ENCODE measurements at regions not wholly inside any gene's neighbourhood (a gene's known extent, or its start where the extent isn't known, plus 50 kb on each side); places are given as distances from the start of the nearest gene placed in this dataset.

DNA sequence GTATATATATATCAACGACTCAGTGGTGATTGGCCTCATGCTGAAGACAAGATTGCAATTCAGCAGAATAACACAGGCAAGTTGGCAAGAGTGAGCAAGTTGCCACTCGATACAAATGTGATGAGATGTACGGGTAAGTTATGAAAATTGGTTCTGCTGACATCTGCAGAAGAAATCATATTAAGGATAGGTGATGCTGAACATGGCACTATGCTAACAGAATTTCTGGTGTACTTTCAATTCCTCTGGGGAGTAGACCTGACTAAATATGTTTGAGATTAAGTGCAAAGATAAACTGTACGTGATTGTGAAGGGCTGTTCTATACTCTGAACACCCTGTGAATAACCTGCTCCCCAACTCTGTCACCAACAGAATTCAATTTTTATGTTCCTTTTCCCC, 758.2 kb downstream of the TBC1D32 start:
- ChIA-PET POLR2A (no interaction called here), CTCF (no interaction called here)
- 85% methylated on average over 2 of the region's 4 CpGs for WGBS (ENCODE audit: insufficient coverage)
- Mint-ChIP-seq H3K36me3 (no peaks in the 10 kb centered on the region), H3K27ac (no peak overlapping the region), H3K4me1 (no peaks in the 10 kb centered on the region), H3K27me3 (no peaks in the 10 kb centered on the region), H3K4me3 (no peak overlapping the region), H3K9me3 (peaks cover 0 to 3% (median 0%) of the 10 kb centered on the region in 3 donors)
- Histone ChIP-seq H3K27ac (ENCODE audit: low read length) (no peak overlapping the region), H3K36me3 (ENCODE audit: control insufficient read depth in 2 of 2, extremely low read depth in 1 of 2, insufficient read depth in 1 of 2, low read length in 1 of 2) (no peaks in the 10 kb centered on the region), H3K9me3 (no peaks in the 10 kb centered on the region), H3K27me3 (replicated peaks in 1 of 2; ENCODE audit: control insufficient read depth in 2 of 2, extremely low read depth in 1 of 2, insufficient read depth in 2 of 2, low read length in 1 of 2) (no peaks in the 10 kb centered on the region), H3K4me1 (ENCODE audit: control insufficient read depth in 1 of 2, extremely low read depth in 1 of 2, insufficient read depth in 2 of 2, low read length in 2 of 2) (no peaks in the 10 kb centered on the region), H3K4me3 (ENCODE audit: control insufficient read depth in 1 of 2, extremely low read depth in 1 of 2, low read length in 1 of 2) (no peak overlapping the region)
- no peak for DNase-seq
- ATAC-seq (replicated peaks in 1 of 4): no peak

GRCh38 chr6:120569714-120570113, 764.6 kb downstream of the TBC1D32 start:
- H3K4me3 ChIP-seq (ENCODE audit: control insufficient read depth in 1 of 2, extremely low read depth in 1 of 2, low read length in 1 of 2): no peak overlapping the region
- POLR2A ChIA-PET: no interaction called here
- H3K36me3 Mint-ChIP-seq: no peaks in the 10 kb centered on the region

GRCh38 chr6:120564779-120565178, 769.5 kb downstream of the TBC1D32 start:
- no peak for ATAC-seq (replicated peaks in 1 of 4)
- Mint-ChIP-seq H3K27ac (no peak overlapping the region), H3K4me1 (no peaks in the 10 kb centered on the region), H3K4me3 (no peak overlapping the region), H3K36me3 (no peaks in the 10 kb centered on the region), H3K27me3 (no peaks in the 10 kb centered on the region), H3K9me3 (peaks cover 5 to 12% (median 10%) of the 10 kb centered on the region in 3 donors)
- Histone ChIP-seq H3K9me3 (no peaks in the 10 kb centered on the region), H3K27me3 (replicated peaks in 1 of 2; ENCODE audit: control insufficient read depth in 2 of 2, extremely low read depth in 1 of 2, insufficient read depth in 2 of 2, low read length in 1 of 2) (peaks cover 0 to 2% of the 10 kb centered on the region in 2 experiments), H3K36me3 (ENCODE audit: control insufficient read depth in 2 of 2, extremely low read depth in 1 of 2, insufficient read depth in 1 of 2, low read length in 1 of 2) (no peaks in the 10 kb centered on the region), H3K27ac (ENCODE audit: low read length) (no peak overlapping the region), H3K4me1 (ENCODE audit: control insufficient read depth in 1 of 2, extremely low read depth in 1 of 2, insufficient read depth in 2 of 2, low read length in 2 of 2) (no peaks in the 10 kb centered on the region), H3K4me3 (ENCODE audit: control insufficient read depth in 1 of 2, extremely low read depth in 1 of 2, low read length in 1 of 2) (no peak overlapping the region)
- CTCF ChIA-PET: no interaction called here
- DNase-seq: no peak
- WGBS (ENCODE audit: insufficient coverage): no CpG with 5 or more reads among the region's 3 CpGs
- POLR2A ChIA-PET: no interaction called here

More at GRCh38 chr6:120569714-120570113, 764.6 kb downstream of the TBC1D32 start:
- Histone ChIP-seq H3K36me3 (ENCODE audit: control insufficient read depth in 2 of 2, extremely low read depth in 1 of 2, insufficient read depth in 1 of 2, low read length in 1 of 2) (no peaks in the 10 kb centered on the region), H3K9me3 (no peaks in the 10 kb centered on the region), H3K27me3 (replicated peaks in 1 of 2; ENCODE audit: control insufficient read depth in 2 of 2, extremely low read depth in 1 of 2, insufficient read depth in 2 of 2, low read length in 1 of 2) (peaks cover 0 to 2% of the 10 kb centered on the region in 2 experiments), H3K27ac (ENCODE audit: low read length) (no peak overlapping the region), H3K4me1 (ENCODE audit: control insufficient read depth in 1 of 2, extremely low read depth in 1 of 2, insufficient read depth in 2 of 2, low read length in 2 of 2) (no peaks in the 10 kb centered on the region)
- CTCF ChIA-PET: no interaction called here
- no peak for ATAC-seq (replicated peaks in 1 of 4)
- no peak overlapping the region for H3K4me3 Mint-ChIP-seq
- no peaks in the 10 kb centered on the region for H3K27me3 Mint-ChIP-seq
- WGBS (ENCODE audit: insufficient coverage): no CpG with 5 or more reads among the region's 1 CpG
- no peak overlapping the region for H3K27ac Mint-ChIP-seq
- H3K4me1 Mint-ChIP-seq: no peaks in the 10 kb centered on the region
- no peak for DNase-seq
- peaks cover 0 to 7% (median 3%) of the 10 kb centered on the region in 3 donors for H3K9me3 Mint-ChIP-seq

DNA sequence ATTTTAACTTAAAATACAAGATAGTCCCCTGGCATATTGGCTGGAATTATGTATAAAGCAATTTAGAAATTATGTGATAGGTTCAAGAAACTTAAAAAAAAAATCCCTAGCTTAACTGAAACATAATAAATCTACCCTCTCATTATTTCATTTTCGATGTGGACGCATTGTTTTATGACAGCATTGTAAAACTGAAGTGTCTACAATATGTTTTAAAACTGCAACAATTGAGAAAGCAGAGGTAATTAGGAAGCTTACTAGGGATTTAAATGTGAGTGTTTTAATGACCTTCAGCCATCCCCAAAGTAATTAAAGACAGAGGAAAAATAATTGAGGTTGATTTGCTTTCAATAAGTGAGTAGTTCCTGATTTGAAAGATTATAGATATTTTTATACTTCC, 776.0 kb downstream of the TBC1D32 start:
- H3K27me3 ChIP-seq (replicated peaks in 1 of 2; ENCODE audit: control insufficient read depth in 2 of 2, extremely low read depth in 1 of 2, insufficient read depth in 2 of 2, low read length in 1 of 2): no peaks in the 10 kb centered on the region
- Mint-ChIP-seq H3K9me3 (peaks cover 4 to 5% (median 5%) of the 10 kb centered on the region in 3 donors), H3K36me3 (no peaks in the 10 kb centered on the region), H3K4me3 (no peak overlapping the region), H3K27me3 (no peaks in the 10 kb centered on the region), H3K27ac (no peak overlapping the region), H3K4me1 (no peaks in the 10 kb centered on the region)
- no peak overlapping the region for H3K4me3 ChIP-seq (ENCODE audit: control insufficient read depth in 1 of 2, extremely low read depth in 1 of 2, low read length in 1 of 2)
- H3K9me3 ChIP-seq: no peaks in the 10 kb centered on the region
- ChIA-PET POLR2A (no interaction called here), CTCF (no interaction called here)
- WGBS (ENCODE audit: insufficient coverage): no CpG with 5 or more reads among the region's 2 CpGs
- no peak for ATAC-seq (replicated peaks in 1 of 4)
- H3K36me3 ChIP-seq (ENCODE audit: control insufficient read depth in 2 of 2, extremely low read depth in 1 of 2, insufficient read depth in 1 of 2, low read length in 1 of 2): no peaks in the 10 kb centered on the region
- no peaks in the 10 kb centered on the region for H3K4me1 ChIP-seq (ENCODE audit: control insufficient read depth in 1 of 2, extremely low read depth in 1 of 2, insufficient read depth in 2 of 2, low read length in 2 of 2)
- no peak overlapping the region for H3K27ac ChIP-seq (ENCODE audit: low read length)
- no peak for DNase-seq

- Mint-ChIP-seq H3K9me3 (peaks cover 4 to 5% (median 5%) of the 10 kb centered on the region in 3 donors), H3K36me3 (no peaks in the 10 kb centered on the region), H3K4me1 (no peaks in the 10 kb centered on the region), H3K27ac (no peak overlapping the region), H3K27me3 (no peaks in the 10 kb centered on the region), H3K4me3 (no peak overlapping the region)
- Histone ChIP-seq H3K27me3 (replicated peaks in 1 of 2; ENCODE audit: control insufficient read depth in 2 of 2, extremely low read depth in 1 of 2, insufficient read depth in 2 of 2, low read length in 1 of 2) (no peaks in the 10 kb centered on the region), H3K4me1 (ENCODE audit: control insufficient read depth in 1 of 2, extremely low read depth in 1 of 2, insufficient read depth in 2 of 2, low read length in 2 of 2) (no peaks in the 10 kb centered on the region), H3K27ac (ENCODE audit: low read length) (no peak overlapping the region), H3K36me3 (ENCODE audit: control insufficient read depth in 2 of 2, extremely low read depth in 1 of 2, insufficient read depth in 1 of 2, low read length in 1 of 2) (no peaks in the 10 kb centered on the region), H3K4me3 (ENCODE audit: control insufficient read depth in 1 of 2, extremely low read depth in 1 of 2, low read length in 1 of 2) (no peak overlapping the region), H3K9me3 (no peaks in the 10 kb centered on the region)
- WGBS (ENCODE audit: insufficient coverage): no CpG with 5 or more reads among the region's 3 CpGs
- ATAC-seq (replicated peaks in 1 of 4) (no peak), DNase-seq (no peak)
- CTCF ChIA-PET: no interaction called here
- POLR2A ChIA-PET: no interaction called here
Observed at GRCh38 chr6:120557554-120557953, 776.7 kb downstream of the TBC1D32 start.

GRCh38 chr6:120556491-120556890, 777.8 kb downstream of the TBC1D32 start:
- CTCF ChIA-PET: no interaction called here
- H3K27ac Mint-ChIP-seq: no peak overlapping the region
- H3K4me3 Mint-ChIP-seq: no peak overlapping the region
- Histone ChIP-seq H3K4me3 (ENCODE audit: control insufficient read depth in 1 of 2, extremely low read depth in 1 of 2, low read length in 1 of 2) (no peak overlapping the region), H3K27ac (ENCODE audit: low read length) (no peak overlapping the region), H3K27me3 (replicated peaks in 1 of 2; ENCODE audit: control insufficient read depth in 2 of 2, extremely low read depth in 1 of 2, insufficient read depth in 2 of 2, low read length in 1 of 2) (no peaks in the 10 kb centered on the region), H3K36me3 (ENCODE audit: control insufficient read depth in 2 of 2, extremely low read depth in 1 of 2, insufficient read depth in 1 of 2, low read length in 1 of 2) (no peaks in the 10 kb centered on the region), H3K9me3 (no peaks in the 10 kb centered on the region), H3K4me1 (ENCODE audit: control insufficient read depth in 1 of 2, extremely low read depth in 1 of 2, insufficient read depth in 2 of 2, low read length in 2 of 2) (no peaks in the 10 kb centered on the region)
- H3K9me3 Mint-ChIP-seq: peaks cover 0 to 5% (median 4%) of the 10 kb centered on the region in 3 donors
- DNase-seq (no peak), ATAC-seq (replicated peaks in 1 of 4) (no peak)
- no peaks in the 10 kb centered on the region for H3K36me3 Mint-ChIP-seq
- POLR2A ChIA-PET: no interaction called here
- H3K4me1 Mint-ChIP-seq: no peaks in the 10 kb centered on the region
- no CpG with 5 or more reads among the region's 1 CpG for WGBS (ENCODE audit: insufficient coverage)
- no peaks in the 10 kb centered on the region for H3K27me3 Mint-ChIP-seq

- Histone ChIP-seq H3K36me3 (ENCODE audit: control insufficient read depth in 2 of 2, extremely low read depth in 1 of 2, insufficient read depth in 1 of 2, low read length in 1 of 2) (no peaks in the 10 kb centered on the region), H3K27ac (ENCODE audit: low read length) (no peak overlapping the region), H3K4me3 (ENCODE audit: control insufficient read depth in 1 of 2, extremely low read depth in 1 of 2, low read length in 1 of 2) (no peak overlapping the region), H3K9me3 (no peaks in the 10 kb centered on the region), H3K27me3 (replicated peaks in 1 of 2; ENCODE audit: control insufficient read depth in 2 of 2, extremely low read depth in 1 of 2, insufficient read depth in 2 of 2, low read length in 1 of 2) (no peaks in the 10 kb centered on the region), H3K4me1 (ENCODE audit: control insufficient read depth in 1 of 2, extremely low read depth in 1 of 2, insufficient read depth in 2 of 2, low read length in 2 of 2) (no peaks in the 10 kb centered on the region)
- ChIA-PET POLR2A (no interaction called here), CTCF (no interaction called here)
- Mint-ChIP-seq H3K36me3 (no peaks in the 10 kb centered on the region), H3K27ac (no peak overlapping the region), H3K4me1 (no peaks in the 10 kb centered on the region), H3K4me3 (no peak overlapping the region), H3K9me3 (peaks cover 0 to 1% (median 0%) of the 10 kb centered on the region in 3 donors), H3K27me3 (no peaks in the 10 kb centered on the region)
- ATAC-seq (replicated peaks in 1 of 4): no peak
- no CpG with 5 or more reads among the region's 4 CpGs for WGBS (ENCODE audit: insufficient coverage)
- no peak for DNase-seq
Observed at GRCh38 chr6:120553353-120553752, 780.9 kb downstream of the TBC1D32 start.
